ENCODE measurements at regions not wholly inside any gene's neighbourhood (a gene's known extent, or its start where the extent isn't known, plus 50 kb on each side); places are given as distances from the start of the nearest gene placed in this dataset.
A peak's percentile ranks its signal among the peaks of the same experiment; 100 is the strongest.
"Not testable (repeated sequence)": the region's sequence is repeated elsewhere in the genome, so short reads cannot be mapped to it uniquely, and the experiment has no call there.

GRCh38 chr13:109702030-109702597, 84.3 kb downstream of the IRS2 start:
- DNase-seq (ENCODE audit: low spot score): not testable (repeated sequence)

GRCh38 chr13:109700176-109700575, 86.2 kb downstream of the IRS2 start:
- peak; percentile 17 for DNase-seq (ENCODE audit: low spot score)

- DNase-seq (ENCODE audit: low spot score): no peak
These were observed 86.7 kb downstream of the IRS2 start for GRCh38 chr13:109699628-109700071.

GRCh38 chr13:109698779-109699178, 87.6 kb downstream of the IRS2 start:
- peak; percentile 58 for DNase-seq (ENCODE audit: low spot score)

- no peak for DNase-seq (ENCODE audit: low spot score)
These were observed 88.4 kb downstream of the IRS2 start for GRCh38 chr13:109697936-109698335.

GRCh38 chr13:109695402-109696190, 90.8 kb downstream of the IRS2 start:
- DNase-seq (ENCODE audit: low spot score): no peak

GRCh38 chr13:109694972-109695371, 91.4 kb downstream of the IRS2 start:
- DNase-seq (ENCODE audit: low spot score): no peak

- no peak for DNase-seq (ENCODE audit: low spot score)
These were observed 93.2 kb downstream of the IRS2 start for GRCh38 chr13:109693213-109693612.

- no peak for DNase-seq (ENCODE audit: low spot score)
These were observed 94.7 kb downstream of the IRS2 start for GRCh38 chr13:109691689-109692088.

GRCh38 chr13:109687559-109688448, 98.6 kb downstream of the IRS2 start:
- no peak for DNase-seq (ENCODE audit: low spot score)

- DNase-seq (ENCODE audit: low spot score): no peak
These were observed 101.2 kb downstream of the IRS2 start for GRCh38 chr13:109685203-109685602.

GRCh38 chr13:109684824-109685202, 101.6 kb downstream of the IRS2 start:
- DNase-seq (ENCODE audit: low spot score): no peak

- no peak for DNase-seq (ENCODE audit: low spot score)
These were observed 102.1 kb downstream of the IRS2 start for GRCh38 chr13:109684084-109684823.

- DNase-seq (ENCODE audit: low spot score): no peak
These were observed 103.7 kb downstream of the IRS2 start for GRCh38 chr13:109682534-109683244.

- no peak for DNase-seq (ENCODE audit: low spot score)
These were observed 105.5 kb downstream of the IRS2 start for GRCh38 chr13:109680930-109681329.

- no peak for DNase-seq (ENCODE audit: low spot score)
These were observed 106.1 kb downstream of the IRS2 start for GRCh38 chr13:109680288-109680687.

- no peak for DNase-seq (ENCODE audit: low spot score)
These were observed 107.9 kb downstream of the IRS2 start for GRCh38 chr13:109678459-109678858.

GRCh38 chr13:109677206-109677605, 109.2 kb downstream of the IRS2 start:
- DNase-seq (ENCODE audit: low spot score): no peak

GRCh38 chr13:109673477-109673876, 112.9 kb downstream of the IRS2 start:
- peak; percentile 16 for DNase-seq (ENCODE audit: low spot score)

GRCh38 chr13:109672545-109672944, 113.8 kb downstream of the IRS2 start:
- peak; percentile 37 for DNase-seq (ENCODE audit: low spot score)

GRCh38 chr13:109671919-109672318, 114.5 kb downstream of the IRS2 start:
- DNase-seq (ENCODE audit: low spot score): no peak
